Stimulated activated CD8-positive, alpha-beta memory T cell treated with anti-CD3 and anti-CD28 coated beads, Interleukin-15, amount 100 ng/mL, for 1 hour (primary cell): ENCODE measurements at regions not wholly inside any gene's neighbourhood (a gene's known extent, or its start where the extent isn't known, plus 50 kb on each side); places are given as distances from the start of the nearest gene placed in this dataset.
"Not testable (repeated sequence)": the region's sequence is repeated elsewhere in the genome, so short reads cannot be mapped to it uniquely, and the experiment has no call there.

Experiments used
- DNase-seq: peaks from one replicate; pipeline ENCODE4 v3.0.0-alpha.2; 2020; ENCODE audit warnings: low read depth

GRCh38 chr3:195669310-195669709, 51.5 kb upstream of the MUC20 start:
- DNase-seq = not testable (repeated sequence)

- not testable (repeated sequence) for DNase-seq
Measured at GRCh38 chr3:195668131-195668766, 52.5 kb upstream of the MUC20 start.

- DNase-seq = not testable (repeated sequence)
Measured at GRCh38 chr3:195665311-195665710, 55.5 kb upstream of the MUC20 start.

GRCh38 chr3:195664131-195664530, 56.6 kb upstream of the MUC20 start:
- DNase-seq = not testable (repeated sequence)

- not testable (repeated sequence) for DNase-seq
Measured at GRCh38 chr3:195659136-195659533, 61.6 kb upstream of the MUC20 start.

GRCh38 chr3:195658381-195659135, 62.2 kb upstream of the MUC20 start:
- not testable (repeated sequence) for DNase-seq

- peak; percentile 81 for DNase-seq
Measured at GRCh38 chr3:195657475-195658372, 63.1 kb upstream of the MUC20 start.

- not testable (repeated sequence) for DNase-seq
Measured at GRCh38 chr3:195656091-195656490, 64.7 kb upstream of the MUC20 start.

- not testable (repeated sequence) for DNase-seq
Measured at GRCh38 chr3:195654746-195655145, 66.0 kb upstream of the MUC20 start.

- DNase-seq = not testable (repeated sequence)
Measured at GRCh38 chr3:195654138-195654537, 66.6 kb upstream of the MUC20 start.

- DNase-seq = not testable (repeated sequence)
Measured at GRCh38 chr3:195653641-195654040, 67.1 kb upstream of the MUC20 start.

GRCh38 chr3:195647912-195648702, 64.4 kb upstream of the APOD start:
- not testable (repeated sequence) for DNase-seq

GRCh38 chr3:195645872-195646271, 62.1 kb upstream of the APOD start:
- not testable (repeated sequence) for DNase-seq

- not testable (repeated sequence) for DNase-seq
Measured at GRCh38 chr3:195643245-195643644, 59.5 kb upstream of the APOD start.

GRCh38 chr3:195642311-195642710, 58.6 kb upstream of the APOD start:
- DNase-seq = not testable (repeated sequence)

- DNase-seq = not testable (repeated sequence)
Measured at GRCh38 chr3:195638456-195638855, 54.7 kb upstream of the APOD start.

- DNase-seq = not testable (repeated sequence)
Measured at GRCh38 chr3:195637473-195638233, 53.9 kb upstream of the APOD start.

- not testable (repeated sequence) for DNase-seq
Measured at GRCh38 chr3:195637011-195637410, 53.3 kb upstream of the APOD start.

- DNase-seq = not testable (repeated sequence)
Measured at GRCh38 chr3:195635898-195636685, 52.4 kb upstream of the APOD start.
